ENCODE measurements at regions not wholly inside any gene's neighbourhood (a gene's known extent, or its start where the extent isn't known, plus 50 kb on each side); places are given as distances from the start of the nearest gene placed in this dataset.

GRCh38 chr12:105468464-105468863 lies 138.0 kb downstream of the C12orf75 start:
- Mint-ChIP-seq H3K4me1 (ENCODE audit: insufficient read depth, unreplicated experiment) (no peaks in the 10 kb centered on the region), H3K27me3 (ENCODE audit: insufficient read depth, unreplicated experiment) (no peaks in the 10 kb centered on the region), H3K27ac (ENCODE audit: low read depth, unreplicated experiment) (no peak overlapping the region), H3K4me3 (ENCODE audit: unreplicated experiment) (no peak overlapping the region), H3K9me3 (ENCODE audit: unreplicated experiment) (no peaks in the 10 kb centered on the region), H3K36me3 (ENCODE audit: insufficient read depth, unreplicated experiment) (no peaks in the 10 kb centered on the region)
- POLR2A ChIA-PET, result interaction anchor here (0.7 kb wide), 1 partner anchor 17 kb away, joined by 3 read pairs; no protein-coding TSS in a partner anchor
- CTCF ChIA-PET, result interaction anchor here (1.3 kb wide), 1 partner anchor 15 kb away, joined by 5 read pairs; no protein-coding TSS in a partner anchor
- no TSS peak for BruUV-seq (replicated peaks)
- no peak for TF ChIP-seq CTCF (IDR thresholded peaks at IDR 0.05; ENCODE audit: unreplicated experiment)
- intact Hi-C loops (cut with micrococcal nuclease), result no loop called here
- no peak for DNase-seq (ENCODE audit: unreplicated experiment)

GRCh38 chr12:105469211-105469610 lies 138.7 kb downstream of the C12orf75 start:
- ChIA-PET POLR2A (no interaction called here), CTCF (interaction anchor here (0.6 to 1.3 kb wide), 3 partner anchors 15 to 1585 kb away, joined by 3 to 5 read pairs (median 3); no protein-coding TSS in a partner anchor)
- no peak for TF ChIP-seq CTCF (IDR thresholded peaks at IDR 0.05; ENCODE audit: unreplicated experiment)
- H3K27me3 Mint-ChIP-seq (ENCODE audit: insufficient read depth, unreplicated experiment), result no peaks in the 10 kb centered on the region
- BruUV-seq (replicated peaks), result no TSS peak
- intact Hi-C loops (cut with micrococcal nuclease), result no loop called here
- DNase-seq (ENCODE audit: unreplicated experiment), result no peak
- H3K9me3 Mint-ChIP-seq (ENCODE audit: unreplicated experiment), result no peaks in the 10 kb centered on the region
- H3K27ac Mint-ChIP-seq (ENCODE audit: low read depth, unreplicated experiment), result no peak overlapping the region
- no peaks in the 10 kb centered on the region for H3K36me3 Mint-ChIP-seq (ENCODE audit: insufficient read depth, unreplicated experiment)
- no peak overlapping the region for H3K4me3 Mint-ChIP-seq (ENCODE audit: unreplicated experiment)
- H3K4me1 Mint-ChIP-seq (ENCODE audit: insufficient read depth, unreplicated experiment), result peaks cover 1% of the 10 kb centered on the region

- DNase-seq (ENCODE audit: unreplicated experiment), result no peak
- ChIA-PET POLR2A (no interaction called here), CTCF (interaction anchor here (0.6 to 1.3 kb wide), 2 partner anchors 14 to 1586 kb away, joined by 3 to 5 read pairs; no protein-coding TSS in a partner anchor)
- Mint-ChIP-seq H3K27me3 (ENCODE audit: insufficient read depth, unreplicated experiment) (no peaks in the 10 kb centered on the region), H3K4me3 (ENCODE audit: unreplicated experiment) (no peak overlapping the region), H3K27ac (ENCODE audit: low read depth, unreplicated experiment) (no peak overlapping the region), H3K36me3 (ENCODE audit: insufficient read depth, unreplicated experiment) (no peaks in the 10 kb centered on the region), H3K9me3 (ENCODE audit: unreplicated experiment) (no peaks in the 10 kb centered on the region), H3K4me1 (ENCODE audit: insufficient read depth, unreplicated experiment) (peaks cover 6% of the 10 kb centered on the region)
- intact Hi-C loops (cut with micrococcal nuclease), result no loop called here
- no TSS peak for BruUV-seq (replicated peaks)
- no peak for TF ChIP-seq CTCF (IDR thresholded peaks at IDR 0.05; ENCODE audit: unreplicated experiment)
Observed at GRCh38 chr12:105469701-105470100, 139.2 kb downstream of the C12orf75 start.

GRCh38 chr12:105470102-105470501 lies 139.6 kb downstream of the C12orf75 start:
- Mint-ChIP-seq H3K9me3 (ENCODE audit: unreplicated experiment) (no peaks in the 10 kb centered on the region), H3K27ac (ENCODE audit: low read depth, unreplicated experiment) (no peak overlapping the region), H3K4me1 (ENCODE audit: insufficient read depth, unreplicated experiment) (peaks cover 8% of the 10 kb centered on the region), H3K27me3 (ENCODE audit: insufficient read depth, unreplicated experiment) (no peaks in the 10 kb centered on the region), H3K4me3 (ENCODE audit: unreplicated experiment) (no peak overlapping the region), H3K36me3 (ENCODE audit: insufficient read depth, unreplicated experiment) (no peaks in the 10 kb centered on the region)
- POLR2A ChIA-PET, result no interaction called here
- intact Hi-C loops (cut with micrococcal nuclease), result no loop called here
- BruUV-seq (replicated peaks), result no TSS peak
- CTCF ChIA-PET, result no interaction called here
- no peak for TF ChIP-seq CTCF (IDR thresholded peaks at IDR 0.05; ENCODE audit: unreplicated experiment)
- DNase-seq (ENCODE audit: unreplicated experiment), result no peak

All from MCF 10A (cell line).